ENCODE measurements at regions not wholly inside any gene's neighbourhood (a gene's known extent, or its start where the extent isn't known, plus 50 kb on each side); places are given as distances from the start of the nearest gene placed in this dataset.

DNA sequence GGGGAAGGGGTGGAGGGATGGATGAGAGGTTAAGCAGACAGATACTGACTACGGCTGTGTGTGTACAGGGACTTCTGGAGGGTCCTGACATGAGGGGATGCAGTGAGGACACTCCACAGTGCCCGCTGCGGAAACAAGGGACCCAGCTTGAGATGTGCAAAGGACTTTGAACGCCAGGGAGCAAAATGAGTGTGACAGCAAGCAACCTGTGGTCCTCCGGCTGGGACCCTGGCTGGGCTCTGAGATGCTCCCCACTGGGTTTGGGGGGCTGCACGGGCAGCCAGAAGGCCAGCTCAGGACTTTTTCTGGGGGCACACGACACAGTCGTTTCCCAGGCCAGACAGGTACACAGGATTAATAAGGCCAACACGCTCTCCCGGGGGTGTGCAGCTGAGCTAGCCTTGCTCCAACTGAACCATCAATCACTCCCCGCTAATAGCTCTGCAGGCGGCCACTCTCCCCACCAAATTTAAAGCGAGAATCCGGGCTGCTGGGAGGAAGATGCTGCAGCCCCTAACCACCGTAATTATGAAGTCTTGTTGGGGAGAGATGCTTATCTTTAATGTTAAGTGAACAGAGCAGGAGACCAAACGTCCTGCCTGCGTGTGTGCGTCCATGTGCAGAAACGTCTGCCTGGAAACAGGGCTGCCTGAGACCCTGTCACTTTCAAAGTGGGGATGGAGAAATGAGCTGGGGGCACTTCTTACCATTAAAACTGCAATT lies 51.6 kb upstream of the DLK1 start:
- DNase-seq = no peak

DNA sequence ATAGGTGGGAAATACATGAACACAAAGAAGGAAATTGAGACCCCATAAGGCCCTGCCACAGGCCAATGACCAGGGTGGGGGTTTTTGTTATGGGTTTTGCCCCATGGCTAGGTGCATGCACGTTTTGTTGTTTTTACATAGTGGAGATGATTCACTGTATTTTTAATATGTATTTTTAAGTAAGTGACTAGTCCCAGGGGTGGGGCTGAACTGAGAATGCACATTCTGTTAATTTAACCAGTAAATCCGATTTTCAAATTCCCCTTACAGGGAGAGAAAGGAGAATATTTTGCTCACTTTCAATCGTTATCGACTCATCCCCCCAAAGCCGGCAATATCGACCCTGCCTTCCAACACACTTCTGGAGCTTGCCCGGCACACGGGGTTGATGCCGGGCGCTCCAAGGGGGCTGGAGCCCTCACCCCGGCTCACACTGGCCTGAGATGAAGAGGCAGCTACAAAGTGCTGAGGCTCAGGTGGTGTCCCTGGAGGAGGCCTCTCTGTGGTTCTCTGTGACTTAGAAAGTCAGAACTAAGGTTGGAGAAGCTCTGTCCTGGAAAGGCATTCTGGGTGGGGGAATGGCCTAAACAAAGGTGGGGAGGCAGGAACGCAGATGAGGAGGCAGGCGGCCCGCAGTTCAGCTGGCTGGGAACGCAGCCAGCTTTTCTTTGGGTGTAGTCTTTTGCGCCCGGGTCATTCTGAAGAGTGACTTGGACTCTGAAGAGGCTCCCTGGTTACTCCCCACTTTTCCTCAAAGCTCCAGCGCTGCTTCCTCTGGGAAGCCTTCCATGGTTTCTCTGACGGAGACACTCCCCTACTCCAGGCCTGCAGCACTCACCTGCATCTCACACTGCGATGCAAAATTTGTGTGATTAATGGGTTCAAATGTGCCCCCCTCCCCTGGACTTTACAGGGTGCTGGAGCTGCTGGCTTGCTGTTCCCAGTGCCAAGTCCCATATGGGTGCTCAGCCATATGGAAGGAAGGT lies 50.7 kb upstream of the DLK1 start:
- no peak for DNase-seq
